DND-41 (cell line): ENCODE measurements at regions not wholly inside any gene's neighbourhood (a gene's known extent, or its start where the extent isn't known, plus 50 kb on each side); places are given as distances from the start of the nearest gene placed in this dataset.

Source experiments
- ATAC-seq: fragments of 200-7000 bp; cut with Tn5 transposase; 3 replicates; pipeline ENCODE4 v1.9.1; 2021; ENCODE audit warnings: low read depth; ENCODE audit not compliant: insufficient read depth
- DNase-seq: peaks from one replicate; pipeline ENCODE4 v3.0.0-alpha.2; 2020
- H2AFZ ChIP-seq: 2 replicates; pipeline ENCODE4 v1.6.0; 2012; ENCODE audit warnings: low read depth, low read length
- H3K27ac ChIP-seq: 2 replicates; pipeline ENCODE4 v1.5.1; 2012; ENCODE audit warnings: low read length, inconsistent platforms
- H3K27me3 ChIP-seq: fragments of 200-600 bp; sonication (generic); 2 replicates; pipeline ENCODE4 v1.6.0; 2012; ENCODE audit warnings: low read length, mild to moderate bottlenecking, inconsistent platforms; ENCODE audit not compliant: insufficient read depth, poor library complexity
- H3K36me3 ChIP-seq: 2 replicates; pipeline ENCODE4 v1.5.1; 2012; ENCODE audit warnings: low read length, inconsistent platforms; ENCODE audit not compliant: insufficient read depth
- H3K4me1 ChIP-seq: 2 replicates; pipeline ENCODE4 v1.5.1; 2012; ENCODE audit warnings: mild to moderate bottlenecking, low read length; ENCODE audit not compliant: insufficient read depth
- H3K4me2 ChIP-seq: 2 replicates; pipeline ENCODE4 v1.6.0; 2012; ENCODE audit warnings: mild to moderate bottlenecking, moderate library complexity, low read length, inconsistent platforms; ENCODE audit not compliant: insufficient read depth
- H3K4me3 ChIP-seq, 2 experiments: fragments of 200-600 bp in 1 of 2; shearing (Covaris generic) in 1 of 2; 2 replicates each; pipeline ENCODE4 v1.5.1; 2012 to 2016; ENCODE audit warnings: inconsistent platforms in 2 of 2, low read length in 2 of 2, mild to moderate bottlenecking in 2 of 2, low read depth in 1 of 2, moderate library complexity in 1 of 2
- H3K79me2 ChIP-seq: 2 replicates; pipeline ENCODE4 v1.6.0; 2012; ENCODE audit warnings: low read length, inconsistent platforms; ENCODE audit not compliant: insufficient read depth
- H3K9ac ChIP-seq: 2 replicates; pipeline ENCODE4 v1.6.0; 2012; ENCODE audit warnings: low read depth, mild to moderate bottlenecking, inconsistent platforms, low read length, moderate library complexity
- H3K9me3 ChIP-seq: 2 replicates; pipeline ENCODE4 v1.5.1; 2012; ENCODE audit warnings: low read length, moderate library complexity, mild to moderate bottlenecking, inconsistent platforms; ENCODE audit not compliant: insufficient read depth, severe bottlenecking
- H4K20me1 ChIP-seq: 2 replicates; pipeline ENCODE4 v1.6.0; 2012; ENCODE audit warnings: low read length; ENCODE audit not compliant: insufficient read depth
- CTCF ChIP-seq: IDR thresholded peaks from 2 replicates; pipeline ENCODE4 v1.5.1; 2012; ENCODE audit warnings: borderline replicate concordance, low read length, moderate library complexity, mild to moderate bottlenecking; ENCODE audit not compliant: poor library complexity, severe bottlenecking; ENCODE audit errors: extremely low read depth
- EZH2 ChIP-seq: IDR thresholded peaks from 3 replicates; pipeline ENCODE4 v1.6.1; 2012; ENCODE audit warnings: borderline replicate concordance, low read depth, mild to moderate bottlenecking, moderate library complexity, low read length, inconsistent platforms; ENCODE audit not compliant: severe bottlenecking

GRCh38 chr16:65657556-65657955, 535.7 kb upstream of the CDH11 start:
- no peak overlapping the region for H3K27ac ChIP-seq
- no peaks in the 10 kb centered on the region for H3K27me3 ChIP-seq
- DNase-seq (no peak), ATAC-seq (no peak)
- no peaks in the 10 kb centered on the region for H3K4me1 ChIP-seq
- no peak overlapping the region for H3K4me2 ChIP-seq
- no peaks in the 10 kb centered on the region for H3K9me3 ChIP-seq
- no peak overlapping the region for H2AFZ ChIP-seq
- H4K20me1 ChIP-seq = no peaks in the 10 kb centered on the region
- no peaks in the 10 kb centered on the region for H3K36me3 ChIP-seq
- no peak for TF ChIP-seq CTCF
- no peak for TF ChIP-seq EZH2
- H3K9ac ChIP-seq = no peak overlapping the region
- no peaks in the 10 kb centered on the region for H3K79me2 ChIP-seq
- no peak overlapping the region for H3K4me3 ChIP-seq

GRCh38 chr16:65657071-65657494, 535.2 kb upstream of the CDH11 start:
- no peak for DNase-seq
- Histone ChIP-seq H4K20me1 (no peaks in the 10 kb centered on the region), H3K27ac (no peak overlapping the region)

DNA sequence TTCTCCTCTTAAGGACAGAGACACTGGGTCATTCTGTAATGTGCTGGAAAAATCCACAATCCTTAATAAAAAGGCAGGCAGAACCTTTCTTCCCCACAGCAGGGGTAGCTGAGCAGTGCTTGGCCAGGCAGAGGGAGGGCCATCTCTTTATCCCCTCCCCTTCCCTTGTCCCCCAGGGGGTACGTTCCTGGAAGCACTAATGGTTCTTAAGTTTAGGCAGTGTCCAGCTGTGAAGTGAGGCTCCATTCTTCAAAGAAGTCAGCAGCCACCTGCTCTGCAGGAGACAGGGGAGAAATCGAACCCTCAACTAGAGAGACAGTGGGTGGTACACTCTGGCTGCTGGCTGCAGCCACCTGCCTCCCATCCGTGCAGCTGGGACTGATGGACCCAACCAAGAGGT, 533.9 kb upstream of the CDH11 start:
- Histone ChIP-seq H3K9me3 (no peaks in the 10 kb centered on the region), H4K20me1 (no peaks in the 10 kb centered on the region), H3K36me3 (no peaks in the 10 kb centered on the region), H3K4me1 (no peaks in the 10 kb centered on the region), H3K79me2 (no peaks in the 10 kb centered on the region), H3K4me3 (no peak overlapping the region), H3K27me3 (no peaks in the 10 kb centered on the region), H3K4me2 (no peak overlapping the region), H2AFZ (no peak overlapping the region), H3K27ac (no peak overlapping the region), H3K9ac (no peak overlapping the region)
- ATAC-seq (no peak), DNase-seq (no peak)
- no peak for TF ChIP-seq EZH2
- TF ChIP-seq CTCF = no peak

More at GRCh38 chr16:65657071-65657494, 535.2 kb upstream of the CDH11 start:
- H2AFZ ChIP-seq = no peak overlapping the region
- H3K27me3 ChIP-seq = no peaks in the 10 kb centered on the region
- ATAC-seq = no peak
- H3K9me3 ChIP-seq = no peaks in the 10 kb centered on the region
- H3K9ac ChIP-seq = no peak overlapping the region
- H3K36me3 ChIP-seq = no peaks in the 10 kb centered on the region
- H3K4me1 ChIP-seq = no peaks in the 10 kb centered on the region
- H3K4me3 ChIP-seq = no peak overlapping the region
- TF ChIP-seq EZH2 = no peak
- no peaks in the 10 kb centered on the region for H3K79me2 ChIP-seq
- H3K4me2 ChIP-seq = no peak overlapping the region

DNA sequence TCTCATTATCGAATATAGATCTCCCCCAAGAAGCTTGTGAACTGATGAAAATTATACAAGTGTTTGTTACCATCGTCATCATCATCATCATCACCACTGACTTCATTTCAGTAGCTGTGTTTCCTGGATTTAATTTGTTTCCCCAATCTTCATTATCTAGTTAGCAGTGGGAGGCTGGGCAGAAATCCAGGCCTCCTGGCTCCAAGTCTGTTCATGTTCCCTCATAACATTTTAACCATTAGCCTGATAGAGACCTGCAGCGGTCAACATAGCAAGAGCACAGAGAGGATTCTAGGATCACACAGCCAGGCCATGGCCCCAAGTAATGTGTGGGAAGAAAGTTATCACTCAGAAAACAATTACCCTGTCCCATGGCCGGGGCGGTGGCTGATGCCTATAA, 526.2 kb upstream of the CDH11 start:
- Histone ChIP-seq H3K79me2 (no peaks in the 10 kb centered on the region), H3K9ac (no peak overlapping the region), H3K4me2 (no peak overlapping the region), H3K36me3 (no peaks in the 10 kb centered on the region), H3K4me3 (no peak overlapping the region), H3K27me3 (no peaks in the 10 kb centered on the region), H3K4me1 (no peaks in the 10 kb centered on the region), H2AFZ (no peak overlapping the region), H3K9me3 (no peaks in the 10 kb centered on the region), H4K20me1 (no peaks in the 10 kb centered on the region), H3K27ac (no peak overlapping the region)
- DNase-seq = no peak
- ATAC-seq = no peak
- TF ChIP-seq EZH2 (no peak), CTCF (no peak)
